ENCODE measurements at regions not wholly inside any gene's neighbourhood (a gene's known extent, or its start where the extent isn't known, plus 50 kb on each side); places are given as distances from the start of the nearest gene placed in this dataset.

DNA sequence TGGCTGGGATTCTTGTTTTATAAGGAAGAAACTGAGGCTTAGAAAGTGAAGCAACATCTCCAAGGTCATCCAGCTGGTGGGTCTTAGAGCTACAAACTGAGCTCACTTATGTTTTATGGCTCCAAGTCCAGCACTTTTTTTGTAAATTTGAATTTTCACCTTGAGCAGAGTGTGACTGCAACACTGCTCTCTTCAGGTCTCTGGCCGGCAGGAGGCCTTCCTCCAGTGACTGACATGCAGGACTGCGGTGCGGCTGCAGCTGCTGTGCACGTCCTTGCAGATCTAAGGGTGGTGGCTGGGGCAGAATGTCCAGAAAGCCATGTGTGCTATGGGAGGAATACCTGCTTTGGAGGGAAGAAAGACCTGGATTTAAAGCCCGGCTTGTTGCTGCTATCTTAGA lies 284.2 kb upstream of the POU3F1 start:
- Histone ChIP-seq H3K4me3 (no peak overlapping the region), H3K4me1 (peaks cover 0 to 6% (median 0%) of the 10 kb centered on the region in 4 donors), H3K9me3 (no peaks in the 10 kb centered on the region), H3K27ac (replicated peaks in 1 of 4) (no peak overlapping the region), H3K27me3 (peaks cover 0 to 41% (median 0%) of the 10 kb centered on the region in 4 donors), H3K36me3 (no peaks in the 10 kb centered on the region)
- 80% methylated on average over 5 of the region's 5 CpGs for WGBS
- DNase-seq (ENCODE audit: extremely low spot score) = peak; percentile 64
- intact Hi-C loops (cut with DNase I) = no loop called here
- TF ChIP-seq, protein P1, sequence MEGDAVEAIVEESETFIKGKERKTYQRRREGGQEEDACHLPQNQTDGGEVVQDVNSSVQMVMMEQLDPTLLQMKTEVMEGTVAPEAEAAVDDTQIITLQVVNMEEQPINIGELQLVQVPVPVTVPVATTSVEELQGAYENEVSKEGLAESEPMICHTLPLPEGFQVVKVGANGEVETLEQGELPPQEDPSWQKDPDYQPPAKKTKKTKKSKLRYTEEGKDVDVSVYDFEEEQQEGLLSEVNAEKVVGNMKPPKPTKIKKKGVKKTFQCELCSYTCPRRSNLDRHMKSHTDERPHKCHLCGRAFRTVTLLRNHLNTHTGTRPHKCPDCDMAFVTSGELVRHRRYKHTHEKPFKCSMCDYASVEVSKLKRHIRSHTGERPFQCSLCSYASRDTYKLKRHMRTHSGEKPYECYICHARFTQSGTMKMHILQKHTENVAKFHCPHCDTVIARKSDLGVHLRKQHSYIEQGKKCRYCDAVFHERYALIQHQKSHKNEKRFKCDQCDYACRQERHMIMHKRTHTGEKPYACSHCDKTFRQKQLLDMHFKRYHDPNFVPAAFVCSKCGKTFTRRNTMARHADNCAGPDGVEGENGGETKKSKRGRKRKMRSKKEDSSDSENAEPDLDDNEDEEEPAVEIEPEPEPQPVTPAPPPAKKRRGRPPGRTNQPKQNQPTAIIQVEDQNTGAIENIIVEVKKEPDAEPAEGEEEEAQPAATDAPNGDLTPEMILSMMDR (IDR thresholded peaks at IDR 0.05) = no peak
- TF ChIP-seq EP300 (IDR thresholded peaks at IDR 0.05) = no peak
- no peak for TF ChIP-seq POLR2AphosphoS5 (IDR thresholded peaks at IDR 0.05)
- TF ChIP-seq POLR2A (IDR thresholded peaks at IDR 0.05; ENCODE audit: low read depth) = no peak

- Histone ChIP-seq H3K27me3 (peaks cover 0 to 36% (median 0%) of the 10 kb centered on the region in 4 donors), H3K4me1 (peaks cover 0 to 6% (median 0%) of the 10 kb centered on the region in 4 donors), H3K9me3 (peaks cover 0 to 7% (median 2%) of the 10 kb centered on the region in 4 donors), H3K27ac (replicated peaks in 1 of 4) (no peak overlapping the region), H3K4me3 (no peak overlapping the region), H3K36me3 (no peaks in the 10 kb centered on the region)
- peak; percentile 75 for DNase-seq (ENCODE audit: extremely low spot score)
- intact Hi-C loops (cut with DNase I) = no loop called here
- TF ChIP-seq, protein P1 (IDR thresholded peaks at IDR 0.05) = no peak
- TF ChIP-seq EP300 (IDR thresholded peaks at IDR 0.05) (no peak), POLR2A (IDR thresholded peaks at IDR 0.05; ENCODE audit: low read depth) (no peak), POLR2AphosphoS5 (IDR thresholded peaks at IDR 0.05) (no peak)
- 52% methylated on average over 2 of the region's 2 CpGs for WGBS
Measured at GRCh38 chr1:38329644-38330043, 283.1 kb upstream of the POU3F1 start.

- TF ChIP-seq POLR2AphosphoS5 (IDR thresholded peaks at IDR 0.05) (no peak), POLR2A (IDR thresholded peaks at IDR 0.05; ENCODE audit: low read depth) (no peak), EP300 (IDR thresholded peaks at IDR 0.05) (no peak)
- TF ChIP-seq, protein P1 (IDR thresholded peaks at IDR 0.05) = no peak
- peaks cover 0 to 6% (median 0%) of the 10 kb centered on the region in 4 donors for H3K4me1 ChIP-seq
- H3K36me3 ChIP-seq = no peaks in the 10 kb centered on the region
- peak; percentile 88 for DNase-seq (ENCODE audit: extremely low spot score)
- 67% methylated on average over 10 of the region's 10 CpGs for WGBS
- H3K27ac ChIP-seq (replicated peaks in 1 of 4) = no peak overlapping the region
- no peak overlapping the region for H3K4me3 ChIP-seq
- H3K9me3 ChIP-seq = peaks cover 0 to 9% (median 2%) of the 10 kb centered on the region in 4 donors
- peaks cover 0 to 34% (median 0%) of the 10 kb centered on the region in 4 donors for H3K27me3 ChIP-seq
- intact Hi-C loops (cut with DNase I) = no loop called here
Measured at GRCh38 chr1:38328278-38329035, 281.9 kb upstream of the POU3F1 start.

- intact Hi-C loops (cut with DNase I) = no loop called here
- 59% methylated on average over 2 of the region's 2 CpGs for WGBS
- H3K36me3 ChIP-seq = no peaks in the 10 kb centered on the region
- TF ChIP-seq EP300 (IDR thresholded peaks at IDR 0.05) (no peak), POLR2AphosphoS5 (IDR thresholded peaks at IDR 0.05) (no peak), POLR2A (IDR thresholded peaks at IDR 0.05; ENCODE audit: low read depth) (no peak)
- TF ChIP-seq, protein P1 (IDR thresholded peaks at IDR 0.05) = no peak
- peaks cover 0 to 9% (median 2%) of the 10 kb centered on the region in 4 donors for H3K9me3 ChIP-seq
- peaks cover 0 to 30% (median 0%) of the 10 kb centered on the region in 4 donors for H3K27me3 ChIP-seq
- H3K27ac ChIP-seq (replicated peaks in 1 of 4) = no peak overlapping the region
- DNase-seq (ENCODE audit: extremely low spot score) = peak; percentile 91
- no peak overlapping the region for H3K4me3 ChIP-seq
- H3K4me1 ChIP-seq = peaks cover 0 to 6% (median 0%) of the 10 kb centered on the region in 4 donors
Measured at GRCh38 chr1:38327559-38327973, 281.0 kb upstream of the POU3F1 start.
